ENCODE measurements at regions not wholly inside any gene's neighbourhood (a gene's known extent, or its start where the extent isn't known, plus 50 kb on each side); places are given as distances from the start of the nearest gene placed in this dataset.
"Not testable (repeated sequence)": the region's sequence is repeated elsewhere in the genome, so short reads cannot be mapped to it uniquely, and the experiment has no call there.

GRCh38 chr2:16188261-16188890 lies 248.0 kb downstream of the MYCN start:
- H3K4me3 Mint-ChIP-seq, result no peak overlapping the region
- DNase-seq, result no peak
- no peaks in the 10 kb centered on the region for H3K36me3 Mint-ChIP-seq (ENCODE audit: low read depth)
- no peak overlapping the region for H3K27ac Mint-ChIP-seq
- no peaks in the 10 kb centered on the region for H3K9me3 ChIP-seq (ENCODE audit: control insufficient read depth, low read length, poor library complexity, severe bottlenecking)
- peaks cover 27% of the 10 kb centered on the region for H3K27me3 Mint-ChIP-seq
- no peak for ATAC-seq
- H3K4me1 Mint-ChIP-seq, result peaks cover 2% of the 10 kb centered on the region

GRCh38 chr2:16187482-16187817 lies 247.1 kb downstream of the MYCN start:
- no peaks in the 10 kb centered on the region for H3K36me3 Mint-ChIP-seq (ENCODE audit: low read depth)
- no peak overlapping the region for H3K4me3 Mint-ChIP-seq
- peaks cover 2% of the 10 kb centered on the region for H3K4me1 Mint-ChIP-seq
- ATAC-seq, result no peak
- no peak overlapping the region for H3K27ac Mint-ChIP-seq
- peaks cover 30% of the 10 kb centered on the region for H3K27me3 Mint-ChIP-seq
- DNase-seq, result no peak
- no peaks in the 10 kb centered on the region for H3K9me3 ChIP-seq (ENCODE audit: control insufficient read depth, low read length, poor library complexity, severe bottlenecking)

GRCh38 chr2:16186661-16187481 lies 246.5 kb downstream of the MYCN start:
- Mint-ChIP-seq H3K4me1 (peaks cover 2% of the 10 kb centered on the region), H3K36me3 (ENCODE audit: low read depth) (no peaks in the 10 kb centered on the region), H3K27ac (no peak overlapping the region), H3K4me3 (no peak overlapping the region), H3K27me3 (peaks cover 30% of the 10 kb centered on the region)
- DNase-seq (no peak), ATAC-seq (no peak)
- no peaks in the 10 kb centered on the region for H3K9me3 ChIP-seq (ENCODE audit: control insufficient read depth, low read length, poor library complexity, severe bottlenecking)

- H3K4me1 Mint-ChIP-seq, result peaks cover 2% of the 10 kb centered on the region
- no peak overlapping the region for H3K4me3 Mint-ChIP-seq
- ATAC-seq (no peak), DNase-seq (no peak)
- H3K27me3 Mint-ChIP-seq, result peaks cover 33% of the 10 kb centered on the region
- no peaks in the 10 kb centered on the region for H3K36me3 Mint-ChIP-seq (ENCODE audit: low read depth)
- H3K9me3 ChIP-seq (ENCODE audit: control insufficient read depth, low read length, poor library complexity, severe bottlenecking), result no peaks in the 10 kb centered on the region
- no peak overlapping the region for H3K27ac Mint-ChIP-seq
Observed at GRCh38 chr2:16185801-16186272, 245.5 kb downstream of the MYCN start.

GRCh38 chr2:16184945-16185660 lies 244.8 kb downstream of the MYCN start:
- H3K27ac Mint-ChIP-seq, result no peak overlapping the region
- ATAC-seq (no peak), DNase-seq (no peak)

GRCh38 chr2:16184341-16184890 lies 244.1 kb downstream of the MYCN start:
- no peak overlapping the region for H3K27ac Mint-ChIP-seq
- no peaks in the 10 kb centered on the region for H3K36me3 Mint-ChIP-seq (ENCODE audit: low read depth)
- peaks cover 2% of the 10 kb centered on the region for H3K4me1 Mint-ChIP-seq
- ATAC-seq, result no peak
- H3K9me3 ChIP-seq (ENCODE audit: control insufficient read depth, low read length, poor library complexity, severe bottlenecking), result no peaks in the 10 kb centered on the region
- H3K27me3 Mint-ChIP-seq, result peaks cover 36% of the 10 kb centered on the region
- no peak overlapping the region for H3K4me3 Mint-ChIP-seq
- DNase-seq, result no peak

More at GRCh38 chr2:16184945-16185660, 244.8 kb downstream of the MYCN start:
- Mint-ChIP-seq H3K4me3 (no peak overlapping the region), H3K36me3 (ENCODE audit: low read depth) (no peaks in the 10 kb centered on the region), H3K27me3 (peaks cover 30% of the 10 kb centered on the region), H3K4me1 (peaks cover 2% of the 10 kb centered on the region)
- H3K9me3 ChIP-seq (ENCODE audit: control insufficient read depth, low read length, poor library complexity, severe bottlenecking), result no peaks in the 10 kb centered on the region

- Mint-ChIP-seq H3K4me3 (no peak overlapping the region), H3K36me3 (ENCODE audit: low read depth) (no peaks in the 10 kb centered on the region), H3K4me1 (no peaks in the 10 kb centered on the region), H3K27ac (no peak overlapping the region), H3K27me3 (peaks cover 29% of the 10 kb centered on the region)
- H3K9me3 ChIP-seq (ENCODE audit: control insufficient read depth, low read length, poor library complexity, severe bottlenecking), result no peaks in the 10 kb centered on the region
- ATAC-seq (no peak), DNase-seq (no peak)
Observed at GRCh38 chr2:16183345-16183744, 243.0 kb downstream of the MYCN start.

- Mint-ChIP-seq H3K27ac (no peak overlapping the region), H3K4me1 (no peaks in the 10 kb centered on the region), H3K36me3 (ENCODE audit: low read depth) (no peaks in the 10 kb centered on the region), H3K27me3 (peaks cover 24% of the 10 kb centered on the region), H3K4me3 (no peak overlapping the region)
- DNase-seq, result no peak
- no peak for ATAC-seq
- H3K9me3 ChIP-seq (ENCODE audit: control insufficient read depth, low read length, poor library complexity, severe bottlenecking), result no peaks in the 10 kb centered on the region
Observed at GRCh38 chr2:16182841-16183240, 242.5 kb downstream of the MYCN start.

- not testable (repeated sequence) for DNase-seq; H3K36me3 Mint-ChIP-seq (ENCODE audit: low read depth); H3K9me3 ChIP-seq (ENCODE audit: control insufficient read depth, low read length, poor library complexity, severe bottlenecking); H3K4me1 Mint-ChIP-seq; ATAC-seq; H3K27ac Mint-ChIP-seq; H3K4me3 Mint-ChIP-seq
- peaks cover 19% of the 10 kb centered on the region for H3K27me3 Mint-ChIP-seq
Observed at GRCh38 chr2:16182311-16182815, 242.0 kb downstream of the MYCN start.

GRCh38 chr2:16181741-16182090 lies 241.4 kb downstream of the MYCN start:
- DNase-seq (no peak), ATAC-seq (no peak)
- Mint-ChIP-seq H3K27me3 (peaks cover 16% of the 10 kb centered on the region), H3K36me3 (ENCODE audit: low read depth) (no peaks in the 10 kb centered on the region), H3K4me3 (no peak overlapping the region), H3K4me1 (no peaks in the 10 kb centered on the region), H3K27ac (no peak overlapping the region)
- H3K9me3 ChIP-seq (ENCODE audit: control insufficient read depth, low read length, poor library complexity, severe bottlenecking), result no peaks in the 10 kb centered on the region

GRCh38 chr2:16181062-16181740 lies 240.9 kb downstream of the MYCN start:
- H3K27me3 Mint-ChIP-seq, result peaks cover 16% of the 10 kb centered on the region
- no peak overlapping the region for H3K4me3 Mint-ChIP-seq
- H3K9me3 ChIP-seq (ENCODE audit: control insufficient read depth, low read length, poor library complexity, severe bottlenecking), result no peaks in the 10 kb centered on the region
- no peak for DNase-seq
- H3K36me3 Mint-ChIP-seq (ENCODE audit: low read depth), result no peaks in the 10 kb centered on the region
- no peaks in the 10 kb centered on the region for H3K4me1 Mint-ChIP-seq
- no peak overlapping the region for H3K27ac Mint-ChIP-seq
- no peak for ATAC-seq

GRCh38 chr2:16180631-16181030 lies 240.3 kb downstream of the MYCN start:
- Mint-ChIP-seq H3K36me3 (ENCODE audit: low read depth) (no peaks in the 10 kb centered on the region), H3K27me3 (peaks cover 16% of the 10 kb centered on the region), H3K4me3 (no peak overlapping the region), H3K4me1 (no peaks in the 10 kb centered on the region), H3K27ac (no peak overlapping the region)
- H3K9me3 ChIP-seq (ENCODE audit: control insufficient read depth, low read length, poor library complexity, severe bottlenecking), result no peaks in the 10 kb centered on the region
- no peak for ATAC-seq
- DNase-seq, result no peak

All from T-helper 17 cell (primary cell).